ENCODE measurements at regions not wholly inside any gene's neighbourhood (a gene's known extent, or its start where the extent isn't known, plus 50 kb on each side); places are given as distances from the start of the nearest gene placed in this dataset.
"Not testable (repeated sequence)": the region's sequence is repeated elsewhere in the genome, so short reads cannot be mapped to it uniquely, and the experiment has no call there.

- no peak for DNase-seq (ENCODE audit: missing footprints)
- intact Hi-C loops (cut with DNase I): no loop called here
These were observed 371.4 kb downstream of the TLE1 start for GRCh38 chr9:81317939-81318338.

GRCh38 chr9:81317223-81317622 lies 372.1 kb downstream of the TLE1 start:
- ATAC-seq (no peak), DNase-seq (ENCODE audit: missing footprints) (no peak)
- intact Hi-C loops (cut with DNase I): no loop called here

More at GRCh38 chr9:81317939-81318338, 371.4 kb downstream of the TLE1 start:
- no peak for ATAC-seq

- ATAC-seq (no peak), DNase-seq (ENCODE audit: missing footprints) (no peak)
- intact Hi-C loops (cut with DNase I): no loop called here
These were observed 374.9 kb downstream of the TLE1 start for GRCh38 chr9:81314490-81314889.

- no peak for DNase-seq (ENCODE audit: missing footprints)
- no peak for ATAC-seq
- intact Hi-C loops (cut with DNase I): no loop called here
These were observed 375.5 kb downstream of the TLE1 start for GRCh38 chr9:81313877-81314276.

GRCh38 chr9:81312346-81312745 lies 377.0 kb downstream of the TLE1 start:
- no peak for ATAC-seq
- no peak for DNase-seq (ENCODE audit: missing footprints)
- intact Hi-C loops (cut with DNase I): no loop called here

GRCh38 chr9:81308404-81308803 lies 380.9 kb downstream of the TLE1 start:
- no peak for ATAC-seq
- DNase-seq (ENCODE audit: missing footprints): no peak
- intact Hi-C loops (cut with DNase I): no loop called here

GRCh38 chr9:81307791-81308190 lies 381.6 kb downstream of the TLE1 start:
- DNase-seq (ENCODE audit: missing footprints); intact Hi-C loops (cut with DNase I); ATAC-seq: not testable (repeated sequence)

GRCh38 chr9:81305561-81306182 lies 383.7 kb downstream of the TLE1 start:
- intact Hi-C loops (cut with DNase I): no loop called here
- ATAC-seq (no peak), DNase-seq (ENCODE audit: missing footprints) (no peak)

GRCh38 chr9:81303658-81304057 lies 385.7 kb downstream of the TLE1 start:
- DNase-seq (ENCODE audit: missing footprints): no peak
- ATAC-seq: no peak
- intact Hi-C loops (cut with DNase I): no loop called here

- intact Hi-C loops (cut with DNase I): no loop called here
- DNase-seq (ENCODE audit: missing footprints) (no peak), ATAC-seq (no peak)
These were observed 395.7 kb downstream of the TLE1 start for GRCh38 chr9:81293651-81294050.

- DNase-seq (ENCODE audit: missing footprints): no peak
- intact Hi-C loops (cut with DNase I): no loop called here
- ATAC-seq: no peak
These were observed 397.1 kb downstream of the TLE1 start for GRCh38 chr9:81292056-81292805.

- no peak for DNase-seq (ENCODE audit: missing footprints)
- no peak for ATAC-seq
- intact Hi-C loops (cut with DNase I): no loop called here
These were observed 399.7 kb downstream of the TLE1 start for GRCh38 chr9:81289622-81290021.

- no peak for ATAC-seq
- intact Hi-C loops (cut with DNase I): no loop called here
- no peak for DNase-seq (ENCODE audit: missing footprints)
These were observed 421.3 kb downstream of the TLE1 start for GRCh38 chr9:81268048-81268447.

GRCh38 chr9:81266674-81267073 lies 422.7 kb downstream of the TLE1 start:
- DNase-seq (ENCODE audit: missing footprints): no peak

GRCh38 chr9:81266086-81266485 lies 423.3 kb downstream of the TLE1 start:
- intact Hi-C loops (cut with DNase I): no loop called here
- DNase-seq (ENCODE audit: missing footprints): no peak
- ATAC-seq: no peak

More at GRCh38 chr9:81266674-81267073, 422.7 kb downstream of the TLE1 start:
- no peak for ATAC-seq
- intact Hi-C loops (cut with DNase I): no loop called here

GRCh38 chr9:81264516-81264915 lies 424.8 kb downstream of the TLE1 start:
- no peak for ATAC-seq
- intact Hi-C loops (cut with DNase I): no loop called here
- DNase-seq (ENCODE audit: missing footprints): no peak

GRCh38 chr9:81259896-81260295 lies 429.5 kb downstream of the TLE1 start:
- DNase-seq (ENCODE audit: missing footprints) (no peak), ATAC-seq (no peak)
- intact Hi-C loops (cut with DNase I): no loop called here

- no peak for ATAC-seq
- intact Hi-C loops (cut with DNase I): no loop called here
- no peak for DNase-seq (ENCODE audit: missing footprints)
These were observed 433.0 kb downstream of the TLE1 start for GRCh38 chr9:81256368-81256767.

GRCh38 chr9:81250606-81251005 lies 438.7 kb downstream of the TLE1 start:
- intact Hi-C loops (cut with DNase I): no loop called here
- no peak for ATAC-seq
- DNase-seq (ENCODE audit: missing footprints): no peak

GRCh38 chr9:81250041-81250440 lies 439.3 kb downstream of the TLE1 start:
- intact Hi-C loops (cut with DNase I): no loop called here
- no peak for DNase-seq (ENCODE audit: missing footprints)
- ATAC-seq: no peak
